Testis (tissue), 2 donors: ENCODE measurements at regions not wholly inside any gene's neighbourhood (a gene's known extent, or its start where the extent isn't known, plus 50 kb on each side); places are given as distances from the start of the nearest gene placed in this dataset.
"Not testable (repeated sequence)": the region's sequence is repeated elsewhere in the genome, so short reads cannot be mapped to it uniquely, and the experiment has no call there.

ENCODE experiments used
- POLR2A ChIP-seq: fragments of 450-650 bp; IDR thresholded peaks from one replicate; pipeline ENCODE4 v1.6.1; 2017; ENCODE audit warnings: antibody characterized with exemption, mild to moderate bottlenecking, moderate library complexity
- TF ChIP-seq, protein P1 (sequence below), 3 experiments: fragments of 450-650 bp in 2 of 3; fragments of 200-600 bp in 1 of 3; sonication (generic) in 1 of 3; IDR thresholded peaks; one replicate each; pipeline ENCODE4 v1.5.1; 2016 to 2019; ENCODE audit warnings: antibody characterized with exemption in 3 of 3, mild to moderate bottlenecking in 2 of 3, moderate library complexity in 1 of 3

DNA sequence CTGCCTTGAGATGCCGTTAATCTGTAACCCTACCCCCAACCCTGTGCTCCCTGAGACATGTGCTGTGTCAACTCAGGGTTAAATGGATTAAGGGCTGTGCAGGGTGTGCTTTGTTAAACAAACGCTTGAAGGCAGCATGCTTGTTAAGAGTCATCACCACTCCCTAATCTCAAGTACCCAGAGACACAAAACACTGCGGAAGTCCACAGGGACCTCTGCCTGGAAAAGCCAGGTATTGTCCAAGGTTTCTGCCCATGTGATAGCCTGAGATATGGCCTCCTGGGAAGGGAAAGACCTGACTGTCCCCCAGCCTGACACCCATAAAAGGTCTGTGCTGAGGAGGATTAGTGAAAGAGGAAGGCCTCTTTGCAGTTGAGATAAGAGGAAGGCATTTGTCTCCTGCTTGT lies 270.8 kb upstream of the FRG2C start:
- TF ChIP-seq, protein P1, sequence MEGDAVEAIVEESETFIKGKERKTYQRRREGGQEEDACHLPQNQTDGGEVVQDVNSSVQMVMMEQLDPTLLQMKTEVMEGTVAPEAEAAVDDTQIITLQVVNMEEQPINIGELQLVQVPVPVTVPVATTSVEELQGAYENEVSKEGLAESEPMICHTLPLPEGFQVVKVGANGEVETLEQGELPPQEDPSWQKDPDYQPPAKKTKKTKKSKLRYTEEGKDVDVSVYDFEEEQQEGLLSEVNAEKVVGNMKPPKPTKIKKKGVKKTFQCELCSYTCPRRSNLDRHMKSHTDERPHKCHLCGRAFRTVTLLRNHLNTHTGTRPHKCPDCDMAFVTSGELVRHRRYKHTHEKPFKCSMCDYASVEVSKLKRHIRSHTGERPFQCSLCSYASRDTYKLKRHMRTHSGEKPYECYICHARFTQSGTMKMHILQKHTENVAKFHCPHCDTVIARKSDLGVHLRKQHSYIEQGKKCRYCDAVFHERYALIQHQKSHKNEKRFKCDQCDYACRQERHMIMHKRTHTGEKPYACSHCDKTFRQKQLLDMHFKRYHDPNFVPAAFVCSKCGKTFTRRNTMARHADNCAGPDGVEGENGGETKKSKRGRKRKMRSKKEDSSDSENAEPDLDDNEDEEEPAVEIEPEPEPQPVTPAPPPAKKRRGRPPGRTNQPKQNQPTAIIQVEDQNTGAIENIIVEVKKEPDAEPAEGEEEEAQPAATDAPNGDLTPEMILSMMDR (IDR thresholded peaks at IDR 0.05) = not testable (repeated sequence)
- TF ChIP-seq POLR2A = not testable (repeated sequence)
